Osteoblast (primary cell): ENCODE measurements at regions not wholly inside any gene's neighbourhood (a gene's known extent, or its start where the extent isn't known, plus 50 kb on each side); places are given as distances from the start of the nearest gene placed in this dataset.

Experiments used
- DNase-seq: peaks from one replicate; pipeline ENCODE4 v3.0.0; 2011; ENCODE audit warnings: low spot score, mixed read lengths; ENCODE audit not compliant: insufficient read length; ENCODE audit errors: missing footprints
- H2AFZ ChIP-seq: 2 replicates; pipeline ENCODE4 v1.6.0; 2011; ENCODE audit warnings: mild to moderate bottlenecking, low read length
- H3K27ac ChIP-seq: 2 replicates; pipeline ENCODE4 v1.5.1; 2011; ENCODE audit warnings: mild to moderate bottlenecking, low read depth, low read length, moderate library complexity
- H3K27me3 ChIP-seq: 2 replicates; pipeline ENCODE4 v1.6.0; 2012; ENCODE audit warnings: mild to moderate bottlenecking, control low read depth, inconsistent platforms, low read length, moderate library complexity; ENCODE audit not compliant: insufficient read depth
- H3K36me3 ChIP-seq: 2 replicates; pipeline ENCODE4 v1.5.1; 2011; ENCODE audit warnings: mild to moderate bottlenecking, low read length, control low read depth, moderate library complexity; ENCODE audit not compliant: insufficient read depth
- H3K4me1 ChIP-seq: 2 replicates; pipeline ENCODE4 v1.5.1; 2011; ENCODE audit warnings: mild to moderate bottlenecking, low read length, control low read depth, moderate library complexity; ENCODE audit not compliant: insufficient read depth
- H3K4me2 ChIP-seq: 2 replicates; pipeline ENCODE4 v1.6.0; 2011; ENCODE audit warnings: mild to moderate bottlenecking, low read length; ENCODE audit not compliant: insufficient read depth
- H3K4me3 ChIP-seq: fragments of 200-600 bp; sonication (generic); 3 replicates; pipeline ENCODE4 v1.5.1; 2012; ENCODE audit warnings: mild to moderate bottlenecking, low read length, inconsistent platforms; ENCODE audit not compliant: insufficient read depth
- H3K79me2 ChIP-seq: 2 replicates; pipeline ENCODE4 v1.6.0; 2012; ENCODE audit warnings: mild to moderate bottlenecking, low read length, control low read depth, inconsistent platforms; ENCODE audit not compliant: insufficient read depth
- H3K9me3 ChIP-seq: 2 replicates; pipeline ENCODE4 v1.5.1; 2011; ENCODE audit warnings: low read depth, low read length, control low read depth
- H4K20me1 ChIP-seq: 2 replicates; pipeline ENCODE4 v1.6.0; 2012; ENCODE audit warnings: mild to moderate bottlenecking, low read length, control low read depth; ENCODE audit not compliant: insufficient read depth
- TF ChIP-seq, protein P1 (sequence below): IDR thresholded peaks from 2 replicates; pipeline ENCODE4 v1.5.1; 2011; ENCODE audit warnings: mild to moderate bottlenecking, low read depth, low read length, moderate library complexity; ENCODE audit errors: extremely low read depth

DNA sequence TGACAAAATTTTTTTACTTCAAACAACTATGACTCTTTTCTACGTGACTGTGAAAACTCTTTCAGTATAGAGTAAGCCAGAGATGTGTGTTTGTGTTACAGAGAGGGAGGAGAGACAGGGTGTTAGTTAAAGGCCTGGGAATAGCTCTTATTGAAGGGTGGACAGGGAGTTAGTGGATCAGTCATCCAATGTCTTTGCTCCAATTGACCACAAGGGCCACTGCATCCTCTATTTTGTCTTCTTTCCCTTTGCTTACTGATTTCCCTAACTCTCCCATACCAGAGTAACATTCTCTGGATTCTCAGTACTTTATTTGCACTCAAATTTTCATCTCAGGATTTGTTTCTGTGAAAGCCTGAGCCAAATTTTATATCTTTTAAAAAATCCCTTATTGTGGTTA, 920.3 kb downstream of the CDH18 start:
- Histone ChIP-seq H3K9me3 (no peaks in the 10 kb centered on the region), H3K79me2 (no peaks in the 10 kb centered on the region), H3K4me1 (no peaks in the 10 kb centered on the region), H3K4me3 (no peak overlapping the region), H3K4me2 (no peak overlapping the region), H3K27me3 (no peaks in the 10 kb centered on the region), H3K36me3 (no peaks in the 10 kb centered on the region), H2AFZ (no peak overlapping the region), H4K20me1 (no peaks in the 10 kb centered on the region), H3K27ac (no peak overlapping the region)
- no peak for DNase-seq
- TF ChIP-seq, protein P1, sequence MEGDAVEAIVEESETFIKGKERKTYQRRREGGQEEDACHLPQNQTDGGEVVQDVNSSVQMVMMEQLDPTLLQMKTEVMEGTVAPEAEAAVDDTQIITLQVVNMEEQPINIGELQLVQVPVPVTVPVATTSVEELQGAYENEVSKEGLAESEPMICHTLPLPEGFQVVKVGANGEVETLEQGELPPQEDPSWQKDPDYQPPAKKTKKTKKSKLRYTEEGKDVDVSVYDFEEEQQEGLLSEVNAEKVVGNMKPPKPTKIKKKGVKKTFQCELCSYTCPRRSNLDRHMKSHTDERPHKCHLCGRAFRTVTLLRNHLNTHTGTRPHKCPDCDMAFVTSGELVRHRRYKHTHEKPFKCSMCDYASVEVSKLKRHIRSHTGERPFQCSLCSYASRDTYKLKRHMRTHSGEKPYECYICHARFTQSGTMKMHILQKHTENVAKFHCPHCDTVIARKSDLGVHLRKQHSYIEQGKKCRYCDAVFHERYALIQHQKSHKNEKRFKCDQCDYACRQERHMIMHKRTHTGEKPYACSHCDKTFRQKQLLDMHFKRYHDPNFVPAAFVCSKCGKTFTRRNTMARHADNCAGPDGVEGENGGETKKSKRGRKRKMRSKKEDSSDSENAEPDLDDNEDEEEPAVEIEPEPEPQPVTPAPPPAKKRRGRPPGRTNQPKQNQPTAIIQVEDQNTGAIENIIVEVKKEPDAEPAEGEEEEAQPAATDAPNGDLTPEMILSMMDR, result no peak

GRCh38 chr5:19098434-19098833, 889.6 kb downstream of the CDH18 start:
- H2AFZ ChIP-seq, result no peak overlapping the region
- no peak overlapping the region for H3K27ac ChIP-seq
- H3K36me3 ChIP-seq, result no peaks in the 10 kb centered on the region
- no peaks in the 10 kb centered on the region for H3K27me3 ChIP-seq
- H3K79me2 ChIP-seq, result no peaks in the 10 kb centered on the region
- H4K20me1 ChIP-seq, result no peaks in the 10 kb centered on the region
- H3K4me2 ChIP-seq, result no peak overlapping the region
- H3K4me1 ChIP-seq, result no peaks in the 10 kb centered on the region
- no peak for DNase-seq
- TF ChIP-seq, protein P1, result no peak
- no peaks in the 10 kb centered on the region for H3K9me3 ChIP-seq
- H3K4me3 ChIP-seq, result no peak overlapping the region

- no peak overlapping the region for H2AFZ ChIP-seq
- H3K4me1 ChIP-seq, result no peaks in the 10 kb centered on the region
- H3K4me3 ChIP-seq, result no peak overlapping the region
- no peak for DNase-seq
- H3K27me3 ChIP-seq, result no peaks in the 10 kb centered on the region
- TF ChIP-seq, protein P1, result no peak
- H3K27ac ChIP-seq, result no peak overlapping the region
- no peaks in the 10 kb centered on the region for H3K9me3 ChIP-seq
- no peaks in the 10 kb centered on the region for H4K20me1 ChIP-seq
- H3K4me2 ChIP-seq, result no peak overlapping the region
- no peaks in the 10 kb centered on the region for H3K36me3 ChIP-seq
- no peaks in the 10 kb centered on the region for H3K79me2 ChIP-seq
Measured at GRCh38 chr5:19099195-19099594, 888.8 kb downstream of the CDH18 start.

DNA sequence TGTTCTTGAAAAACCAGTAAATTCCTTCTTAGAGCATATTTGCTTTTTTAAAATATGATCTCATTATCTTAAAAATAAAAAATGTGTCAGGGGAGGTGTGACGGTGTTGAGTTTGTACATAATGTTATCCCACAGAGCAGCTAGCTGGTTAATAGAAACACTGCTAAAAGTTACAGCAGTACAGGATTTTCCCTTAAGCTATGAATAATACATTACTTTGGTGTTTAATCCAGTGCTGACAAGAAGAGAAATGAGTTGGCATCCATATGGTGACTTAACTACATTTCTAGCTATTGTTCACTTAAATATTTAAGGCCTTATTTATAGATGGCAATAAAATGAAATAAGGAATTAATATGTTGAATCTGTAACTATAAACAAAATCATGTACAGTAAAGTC, 883.1 kb downstream of the CDH18 start:
- no peaks in the 10 kb centered on the region for H3K4me1 ChIP-seq
- TF ChIP-seq, protein P1, result no peak
- no peak overlapping the region for H3K4me3 ChIP-seq
- DNase-seq, result no peak
- H4K20me1 ChIP-seq, result no peaks in the 10 kb centered on the region
- H3K36me3 ChIP-seq, result no peaks in the 10 kb centered on the region
- H2AFZ ChIP-seq, result no peak overlapping the region
- H3K27me3 ChIP-seq, result no peaks in the 10 kb centered on the region
- H3K9me3 ChIP-seq, result peaks cover 2% of the 10 kb centered on the region
- no peaks in the 10 kb centered on the region for H3K79me2 ChIP-seq
- no peak overlapping the region for H3K27ac ChIP-seq
- no peak overlapping the region for H3K4me2 ChIP-seq
